Epithelial cell of proximal tubule (primary cell): ENCODE measurements at regions not wholly inside any gene's neighbourhood (a gene's known extent, or its start where the extent isn't known, plus 50 kb on each side); places are given as distances from the start of the nearest gene placed in this dataset.

Experiments used
- DNase-seq: peaks from one replicate; pipeline ENCODE4 v3.0.0-alpha.2; 2011; ENCODE audit warnings: low read depth
- H3K4me3 ChIP-seq: 2 replicates; pipeline ENCODE4 v1.5.1; 2011; ENCODE audit warnings: low read depth, mild to moderate bottlenecking, low read length
- CTCF ChIP-seq: conservative IDR thresholded peaks from 2 replicates; pipeline ENCODE4 v1.5.1; 2012; ENCODE audit warnings: low read depth, mild to moderate bottlenecking, low read length

- no peak overlapping the region for H3K4me3 ChIP-seq
- TF ChIP-seq CTCF: no peak
- no peak for DNase-seq
Measured at GRCh38 chr9:108103046-108103693, 613.6 kb upstream of the KLF4 start.

- no peak for DNase-seq
- no peak for TF ChIP-seq CTCF
- H3K4me3 ChIP-seq: no peak overlapping the region
Measured at GRCh38 chr9:108101410-108101809, 611.8 kb upstream of the KLF4 start.

- no peak overlapping the region for H3K4me3 ChIP-seq
- DNase-seq: no peak
- no peak for TF ChIP-seq CTCF
Measured at GRCh38 chr9:108100571-108100970, 611.0 kb upstream of the KLF4 start.

GRCh38 chr9:108099854-108100253 lies 610.3 kb upstream of the KLF4 start:
- H3K4me3 ChIP-seq: no peak overlapping the region
- TF ChIP-seq CTCF: no peak
- no peak for DNase-seq

GRCh38 chr9:108095496-108095895 lies 605.9 kb upstream of the KLF4 start:
- TF ChIP-seq CTCF: no peak
- no peak for DNase-seq
- no peak overlapping the region for H3K4me3 ChIP-seq

GRCh38 chr9:108094676-108094993 lies 605.1 kb upstream of the KLF4 start:
- no peak for DNase-seq
- no peak overlapping the region for H3K4me3 ChIP-seq
- no peak for TF ChIP-seq CTCF
